Epithelial cell of proximal tubule (primary cell): ENCODE measurements at regions not wholly inside any gene's neighbourhood (a gene's known extent, or its start where the extent isn't known, plus 50 kb on each side); places are given as distances from the start of the nearest gene placed in this dataset.

Experiments
- DNase-seq: peaks from one replicate; pipeline ENCODE4 v3.0.0-alpha.2; 2011; ENCODE audit warnings: low read depth
- H3K4me3 ChIP-seq: 2 replicates; pipeline ENCODE4 v1.5.1; 2011; ENCODE audit warnings: low read depth, mild to moderate bottlenecking, low read length
- CTCF ChIP-seq: conservative IDR thresholded peaks from 2 replicates; pipeline ENCODE4 v1.5.1; 2012; ENCODE audit warnings: low read depth, mild to moderate bottlenecking, low read length

- H3K4me3 ChIP-seq = no peak overlapping the region
- no peak for TF ChIP-seq CTCF
- DNase-seq = no peak
Measured at GRCh38 chr6:119895626-119896025, 546.1 kb upstream of the MAN1A1 start.

GRCh38 chr6:119894811-119895210 is 545.2 kb upstream of the MAN1A1 start:
- no peak for DNase-seq
- no peak for TF ChIP-seq CTCF
- no peak overlapping the region for H3K4me3 ChIP-seq

GRCh38 chr6:119891644-119892043 is 542.1 kb upstream of the MAN1A1 start:
- no peak for TF ChIP-seq CTCF
- H3K4me3 ChIP-seq = no peak overlapping the region
- no peak for DNase-seq

- H3K4me3 ChIP-seq = no peak overlapping the region
- no peak for TF ChIP-seq CTCF
- no peak for DNase-seq
Measured at GRCh38 chr6:119891206-119891605, 541.6 kb upstream of the MAN1A1 start.

- DNase-seq = no peak
- H3K4me3 ChIP-seq = no peak overlapping the region
- no peak for TF ChIP-seq CTCF
Measured at GRCh38 chr6:119890470-119890869, 540.9 kb upstream of the MAN1A1 start.

GRCh38 chr6:119887666-119888065 is 538.1 kb upstream of the MAN1A1 start:
- DNase-seq = no peak
- TF ChIP-seq CTCF = no peak

GRCh38 chr6:119881416-119881815 is 531.9 kb upstream of the MAN1A1 start:
- no peak overlapping the region for H3K4me3 ChIP-seq
- TF ChIP-seq CTCF = no peak
- DNase-seq = no peak

More at GRCh38 chr6:119887666-119888065, 538.1 kb upstream of the MAN1A1 start:
- H3K4me3 ChIP-seq = no peak overlapping the region
